Esophagus squamous epithelium (tissue), 5 donors: ENCODE measurements at regions not wholly inside any gene's neighbourhood (a gene's known extent, or its start where the extent isn't known, plus 50 kb on each side); places are given as distances from the start of the nearest gene placed in this dataset.

Source experiments
- DNase-seq: peaks from one replicate; lab custom pipeline; 2025; lab: John Stamatoyannopoulos, UW
- H3K27ac ChIP-seq, 4 donors: fragments of 200-600 bp; sonication (generic); one replicate each; pipeline ENCODE4 v1.5.1; 2016 to 2019; ENCODE audit warnings: mild to moderate bottlenecking in 1 of 4
- H3K27me3 ChIP-seq, 4 donors: fragments of 200-600 bp; sonication (generic); 1 replicate in 3 of 4; 2 replicates in 1 of 4; pipeline versions ENCODE4 v1.5.1 to v1.6.0; 2017 to 2021; ENCODE audit warnings: antibody characterized with exemption in 1 of 4
- H3K36me3 ChIP-seq, 3 donors: fragments of 200-600 bp; sonication (generic); one replicate each; pipeline ENCODE4 v1.5.1; 2016 to 2019
- H3K4me1 ChIP-seq, 3 donors: fragments of 200-600 bp; sonication (generic); one replicate each; pipeline ENCODE4 v1.5.1; 2017 to 2019
- H3K4me3 ChIP-seq, 4 donors: fragments of 200-600 bp; sonication (generic); 1 replicate in 3 of 4; 2 replicates in 1 of 4; pipeline ENCODE4 v1.5.1; 2016 to 2019; ENCODE audit warnings: mild to moderate bottlenecking in 2 of 4, moderate library complexity in 1 of 4
- H3K9me3 ChIP-seq, 3 donors: fragments of 200-600 bp; sonication (generic); one replicate each; pipeline ENCODE4 v1.5.1; 2016 to 2019
- POLR2A ChIP-seq, 4 donors: fragments of 450-650 bp; IDR thresholded peaks; one replicate each; pipeline ENCODE4 v1.6.1; 2017; ENCODE audit warnings: antibody characterized with exemption in 4 of 4, mild to moderate bottlenecking in 4 of 4, moderate library complexity in 3 of 4
- WGBS, 2 donors: methylation state at CpG; one replicate each; pipeline ENCODE4 v1.1.5; 2018; 5-methylcytosine and 5-hydroxymethylcytosine counted together
- intact Hi-C: fragments of 100-400 bp; cut with DNase I; formaldehyde crosslinking; loops from one replicate; pipeline ENCODE4 v1.15.0; 2022
- TF ChIP-seq, protein P1 (sequence below), 6 experiments: fragments of 450-650 bp in 4 of 6; fragments of 200-600 bp in 2 of 6; sonication (generic) in 2 of 6; IDR thresholded peaks; one replicate each; pipeline ENCODE4 v1.5.1; 2016 to 2019; ENCODE audit warnings: antibody characterized with exemption in 6 of 6, mild to moderate bottlenecking in 4 of 6, moderate library complexity in 4 of 6
- donor health status: DM: yes; HTN: yes; CAD: no.

GRCh38 chr11:101277036-101277435 is 147.4 kb upstream of the PGR start:
- Histone ChIP-seq H3K27me3 (no peaks in the 10 kb centered on the region), H3K27ac (no peak overlapping the region), H3K4me1 (no peaks in the 10 kb centered on the region), H3K36me3 (no peaks in the 10 kb centered on the region), H3K4me3 (no peak overlapping the region), H3K9me3 (no peaks in the 10 kb centered on the region)
- intact Hi-C loops: no loop called here
- TF ChIP-seq, protein P1, sequence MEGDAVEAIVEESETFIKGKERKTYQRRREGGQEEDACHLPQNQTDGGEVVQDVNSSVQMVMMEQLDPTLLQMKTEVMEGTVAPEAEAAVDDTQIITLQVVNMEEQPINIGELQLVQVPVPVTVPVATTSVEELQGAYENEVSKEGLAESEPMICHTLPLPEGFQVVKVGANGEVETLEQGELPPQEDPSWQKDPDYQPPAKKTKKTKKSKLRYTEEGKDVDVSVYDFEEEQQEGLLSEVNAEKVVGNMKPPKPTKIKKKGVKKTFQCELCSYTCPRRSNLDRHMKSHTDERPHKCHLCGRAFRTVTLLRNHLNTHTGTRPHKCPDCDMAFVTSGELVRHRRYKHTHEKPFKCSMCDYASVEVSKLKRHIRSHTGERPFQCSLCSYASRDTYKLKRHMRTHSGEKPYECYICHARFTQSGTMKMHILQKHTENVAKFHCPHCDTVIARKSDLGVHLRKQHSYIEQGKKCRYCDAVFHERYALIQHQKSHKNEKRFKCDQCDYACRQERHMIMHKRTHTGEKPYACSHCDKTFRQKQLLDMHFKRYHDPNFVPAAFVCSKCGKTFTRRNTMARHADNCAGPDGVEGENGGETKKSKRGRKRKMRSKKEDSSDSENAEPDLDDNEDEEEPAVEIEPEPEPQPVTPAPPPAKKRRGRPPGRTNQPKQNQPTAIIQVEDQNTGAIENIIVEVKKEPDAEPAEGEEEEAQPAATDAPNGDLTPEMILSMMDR (IDR thresholded peaks at IDR 0.05): no peak
- TF ChIP-seq POLR2A (IDR thresholded peaks at IDR 0.05): no peak
- DNase-seq: no peak
- WGBS, 2 donors: 73 to 100% methylated on average over 1 of the region's 1 CpG

- WGBS, 2 donors: 59 to 70% methylated on average over 3 of the region's 3 CpGs
- intact Hi-C loops: no loop called here
- Histone ChIP-seq H3K9me3 (no peaks in the 10 kb centered on the region), H3K27me3 (no peaks in the 10 kb centered on the region), H3K36me3 (no peaks in the 10 kb centered on the region), H3K4me3 (no peak overlapping the region), H3K4me1 (no peaks in the 10 kb centered on the region), H3K27ac (no peak overlapping the region)
- TF ChIP-seq, protein P1 (IDR thresholded peaks at IDR 0.05): no peak
- no peak for TF ChIP-seq POLR2A (IDR thresholded peaks at IDR 0.05)
- DNase-seq: no peak
These were observed 140.5 kb upstream of the PGR start for GRCh38 chr11:101269990-101270660.

DNA sequence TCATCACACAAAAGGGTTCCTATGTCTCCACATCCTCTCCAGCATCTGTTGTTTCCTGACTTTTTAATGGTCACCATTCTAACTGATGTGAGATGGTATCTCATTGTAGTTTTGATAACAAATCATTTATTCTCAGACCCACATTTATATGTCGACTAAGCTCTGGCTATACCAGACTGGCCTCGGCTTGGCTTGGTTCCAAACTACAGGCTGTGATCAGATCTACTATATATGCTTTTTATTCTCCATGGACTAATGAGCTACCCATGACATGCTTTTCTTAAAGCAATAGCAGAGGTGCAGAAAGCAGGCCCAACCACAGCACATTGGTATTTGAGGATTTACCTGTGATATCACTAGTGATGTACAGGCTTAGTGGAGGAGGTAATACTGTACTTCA is 139.8 kb upstream of the PGR start:
- H3K9me3 ChIP-seq: no peaks in the 10 kb centered on the region
- TF ChIP-seq POLR2A (IDR thresholded peaks at IDR 0.05): no peak
- TF ChIP-seq, protein P1 (IDR thresholded peaks at IDR 0.05): no peak
- no peak overlapping the region for H3K4me3 ChIP-seq
- H3K36me3 ChIP-seq: no peaks in the 10 kb centered on the region
- intact Hi-C loops: no loop called here
- H3K27ac ChIP-seq: no peak overlapping the region
- 75 to 81% methylated on average over 2 of the region's 2 CpGs for WGBS, 2 donors
- DNase-seq: no peak
- no peaks in the 10 kb centered on the region for H3K4me1 ChIP-seq
- no peaks in the 10 kb centered on the region for H3K27me3 ChIP-seq

DNA sequence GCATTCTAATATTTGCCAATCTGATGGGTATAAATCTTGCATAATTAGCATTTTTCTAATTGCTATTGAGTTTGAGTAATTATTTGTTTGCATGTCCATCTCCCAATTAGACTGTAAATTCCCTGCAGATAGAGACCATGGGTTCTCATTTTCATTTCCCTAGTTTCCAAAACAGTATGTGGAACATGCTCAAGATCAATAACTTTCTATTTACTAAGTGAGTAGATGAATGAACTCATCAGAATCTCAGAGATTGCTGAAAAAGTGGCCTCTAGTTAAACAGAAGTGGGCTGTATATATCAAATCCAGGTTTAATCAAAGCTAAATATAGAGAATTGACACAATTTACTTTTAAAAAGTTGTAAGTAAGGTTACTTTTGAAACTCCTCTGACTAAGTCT is 138.0 kb upstream of the PGR start:
- no peak for TF ChIP-seq POLR2A (IDR thresholded peaks at IDR 0.05)
- TF ChIP-seq, protein P1 (IDR thresholded peaks at IDR 0.05): no peak
- H3K4me3 ChIP-seq: no peak overlapping the region
- no peaks in the 10 kb centered on the region for H3K4me1 ChIP-seq
- no peaks in the 10 kb centered on the region for H3K9me3 ChIP-seq
- H3K27me3 ChIP-seq: no peaks in the 10 kb centered on the region
- H3K27ac ChIP-seq: no peak overlapping the region
- intact Hi-C loops: no loop called here
- no peak for DNase-seq
- no peaks in the 10 kb centered on the region for H3K36me3 ChIP-seq

GRCh38 chr11:101264306-101264705 is 134.7 kb upstream of the PGR start:
- Histone ChIP-seq H3K36me3 (no peaks in the 10 kb centered on the region), H3K4me1 (no peaks in the 10 kb centered on the region), H3K27me3 (no peaks in the 10 kb centered on the region), H3K4me3 (no peak overlapping the region), H3K9me3 (no peaks in the 10 kb centered on the region), H3K27ac (no peak overlapping the region)
- whole genome bisulfite sequencing, 2 donors: 24% methylated on average over 4 of the region's 4 CpGs
- intact Hi-C loops: no loop called here
- DNase-seq: no peak
- no peak for TF ChIP-seq POLR2A (IDR thresholded peaks at IDR 0.05)
- TF ChIP-seq, protein P1 (IDR thresholded peaks at IDR 0.05): no peak
